GM12891 (cell line): ENCODE measurements at regions not wholly inside any gene's neighbourhood (a gene's known extent, or its start where the extent isn't known, plus 50 kb on each side); places are given as distances from the start of the nearest gene placed in this dataset.

Source experiments
- DNase-seq: peaks from one replicate; pipeline ENCODE4 v3.0.0; 2011; ENCODE audit warnings: low spot score; ENCODE audit not compliant: insufficient read length
- FAIRE-seq: peaks from 2 replicates; lab custom pipeline; 2011; peaks lifted over from hg19 to GRCh38; lab: Jason Lieb, UNC
- PAX5 ChIP-seq: IDR thresholded peaks from 2 replicates; pipeline ENCODE4 v1.6.1; 2011; ENCODE audit warnings: low read length, moderate library complexity, mild to moderate bottlenecking; ENCODE audit not compliant: insufficient read depth, severe bottlenecking
- POLR2A ChIP-seq: IDR thresholded peaks from 2 replicates; pipeline ENCODE4 v1.6.1; 2011; ENCODE audit warnings: low read depth, low read length, control low read depth
- POLR2AphosphoS5 ChIP-seq: IDR thresholded peaks from 2 replicates; pipeline ENCODE4 v1.6.1; 2011; ENCODE audit warnings: low read depth, low read length, control low read depth
- POU2F2 ChIP-seq: IDR thresholded peaks from 2 replicates; pipeline ENCODE4 v1.6.1; 2011; ENCODE audit warnings: low read depth, mild to moderate bottlenecking, control low read depth, low read length, moderate library complexity
- SPI1 ChIP-seq: IDR thresholded peaks from 2 replicates; pipeline ENCODE4 v1.6.1; 2011; ENCODE audit warnings: low read depth, low read length, control low read depth
- TAF1 ChIP-seq: IDR thresholded peaks from 2 replicates; pipeline ENCODE4 v1.6.1; 2011; ENCODE audit warnings: low read depth, low read length, control low read depth

GRCh38 chr9:126132746-126133145 is 193.9 kb upstream of the MVB12B start:
- FAIRE-seq = no peak
- TF ChIP-seq POLR2A (no peak), PAX5 (no peak), POLR2AphosphoS5 (no peak), TAF1 (no peak), SPI1 (no peak), POU2F2 (no peak)
- DNase-seq = no peak

- FAIRE-seq (no peak), DNase-seq (no peak)
- TF ChIP-seq TAF1 (no peak), POLR2AphosphoS5 (no peak), PAX5 (no peak), SPI1 (no peak), POU2F2 (no peak), POLR2A (no peak)
These were observed 182.4 kb upstream of the MVB12B start for GRCh38 chr9:126144196-126144595.

GRCh38 chr9:126144603-126145456 is 181.8 kb upstream of the MVB12B start:
- FAIRE-seq (no peak), DNase-seq (no peak)

GRCh38 chr9:126145887-126146253 is 180.8 kb upstream of the MVB12B start:
- FAIRE-seq (no peak), DNase-seq (no peak)
- no peak for TF ChIP-seq TAF1
- TF ChIP-seq POLR2AphosphoS5 = no peak
- TF ChIP-seq PAX5 = no peak
- TF ChIP-seq POLR2A = no peak
- TF ChIP-seq POU2F2 = no peak
- TF ChIP-seq SPI1 = no peak

More at GRCh38 chr9:126144603-126145456, 181.8 kb upstream of the MVB12B start:
- TF ChIP-seq SPI1 (no peak), POU2F2 (no peak), TAF1 (no peak), POLR2AphosphoS5 (no peak), POLR2A (no peak), PAX5 (no peak)

GRCh38 chr9:126146254-126147145 is 180.1 kb upstream of the MVB12B start:
- TF ChIP-seq PAX5 (no peak), POU2F2 (no peak), TAF1 (no peak), POLR2A (no peak), POLR2AphosphoS5 (no peak), SPI1 (no peak)
- DNase-seq (peak; percentile 54), FAIRE-seq (no peak)

GRCh38 chr9:126147186-126147935 is 179.3 kb upstream of the MVB12B start:
- no peak for TF ChIP-seq POLR2A
- TF ChIP-seq TAF1 = no peak
- no peak for TF ChIP-seq SPI1
- no peak for TF ChIP-seq PAX5
- TF ChIP-seq POU2F2 = no peak
- no peak for TF ChIP-seq POLR2AphosphoS5
- FAIRE-seq = no peak
- DNase-seq = no peak

GRCh38 chr9:126147936-126148870 is 178.4 kb upstream of the MVB12B start:
- no peak for FAIRE-seq
- no peak for TF ChIP-seq SPI1
- no peak for TF ChIP-seq POLR2AphosphoS5
- no peak for TF ChIP-seq POU2F2
- TF ChIP-seq POLR2A = no peak
- no peak for TF ChIP-seq TAF1
- no peak for TF ChIP-seq PAX5
- DNase-seq = no peak
